ENCODE measurements at regions not wholly inside any gene's neighbourhood (a gene's known extent, or its start where the extent isn't known, plus 50 kb on each side); places are given as distances from the start of the nearest gene placed in this dataset.

DNA sequence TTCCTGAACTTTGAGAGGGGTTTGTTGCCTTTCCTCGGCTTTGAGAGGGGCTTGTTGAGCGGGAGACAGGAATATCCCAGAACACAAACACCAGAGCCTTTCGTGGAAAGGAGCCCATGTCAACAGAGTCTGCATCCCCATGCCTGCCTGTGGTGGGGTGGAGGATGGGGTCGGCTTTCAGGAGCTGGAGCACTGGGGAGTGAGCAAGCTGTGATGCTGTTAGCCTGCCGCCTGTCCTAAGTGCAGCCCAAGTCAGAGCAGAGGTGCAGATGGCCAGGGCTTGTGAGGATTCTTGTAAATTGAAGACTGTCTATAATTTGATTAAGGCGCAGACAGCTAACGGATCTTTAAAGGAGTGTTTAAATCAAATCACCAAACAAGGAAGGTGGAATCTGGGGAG is 103.3 kb upstream of the ANK2 start:
- ChIA-PET POLR2A (ENCODE audit: unreplicated experiment) (interaction anchor here (0.6 kb wide), 1 partner anchor 992 kb away, joined by 3 read pairs; no protein-coding TSS in a partner anchor), CTCF (no interaction called here)
- no peak for DNase-seq
- BruUV-seq (replicated peaks): no TSS peak
- Histone ChIP-seq H3K4me2 (no peak overlapping the region), H3K9me2 (ENCODE audit: insufficient read depth) (no peaks in the 10 kb centered on the region), H3K27ac (no peak overlapping the region), H3K4me3 (no peak overlapping the region), H3F3A (ENCODE audit: insufficient read depth, low read depth) (no peaks in the 10 kb centered on the region), H3K36me3 (ENCODE audit: low read depth) (no peaks in the 10 kb centered on the region), H3K9me3 (ENCODE audit: insufficient read depth, low read depth) (no peaks in the 10 kb centered on the region), H3K4me1 (replicated peaks; ENCODE audit: insufficient read depth) (no peaks in the 10 kb centered on the region), H3K27me3 (ENCODE audit: insufficient read depth, low read depth) (no peaks in the 10 kb centered on the region), H2AFZ (no peak overlapping the region), H4K20me1 (ENCODE audit: insufficient read depth) (no peaks in the 10 kb centered on the region), H3K79me2 (ENCODE audit: low read depth) (no peaks in the 10 kb centered on the region)
- TF ChIP-seq EZH2 (IDR thresholded peaks at IDR 0.05; ENCODE audit: low read depth): no peak
- TF ChIP-seq, protein P1, sequence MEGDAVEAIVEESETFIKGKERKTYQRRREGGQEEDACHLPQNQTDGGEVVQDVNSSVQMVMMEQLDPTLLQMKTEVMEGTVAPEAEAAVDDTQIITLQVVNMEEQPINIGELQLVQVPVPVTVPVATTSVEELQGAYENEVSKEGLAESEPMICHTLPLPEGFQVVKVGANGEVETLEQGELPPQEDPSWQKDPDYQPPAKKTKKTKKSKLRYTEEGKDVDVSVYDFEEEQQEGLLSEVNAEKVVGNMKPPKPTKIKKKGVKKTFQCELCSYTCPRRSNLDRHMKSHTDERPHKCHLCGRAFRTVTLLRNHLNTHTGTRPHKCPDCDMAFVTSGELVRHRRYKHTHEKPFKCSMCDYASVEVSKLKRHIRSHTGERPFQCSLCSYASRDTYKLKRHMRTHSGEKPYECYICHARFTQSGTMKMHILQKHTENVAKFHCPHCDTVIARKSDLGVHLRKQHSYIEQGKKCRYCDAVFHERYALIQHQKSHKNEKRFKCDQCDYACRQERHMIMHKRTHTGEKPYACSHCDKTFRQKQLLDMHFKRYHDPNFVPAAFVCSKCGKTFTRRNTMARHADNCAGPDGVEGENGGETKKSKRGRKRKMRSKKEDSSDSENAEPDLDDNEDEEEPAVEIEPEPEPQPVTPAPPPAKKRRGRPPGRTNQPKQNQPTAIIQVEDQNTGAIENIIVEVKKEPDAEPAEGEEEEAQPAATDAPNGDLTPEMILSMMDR (conservative IDR thresholded peaks at IDR 0.05): no peak
- intact Hi-C loops (cut with micrococcal nuclease; ENCODE audit: unreplicated experiment): loop anchor here (5.0 kb wide), 1 partner anchor 146 kb away; no protein-coding TSS in a partner anchor

DNA sequence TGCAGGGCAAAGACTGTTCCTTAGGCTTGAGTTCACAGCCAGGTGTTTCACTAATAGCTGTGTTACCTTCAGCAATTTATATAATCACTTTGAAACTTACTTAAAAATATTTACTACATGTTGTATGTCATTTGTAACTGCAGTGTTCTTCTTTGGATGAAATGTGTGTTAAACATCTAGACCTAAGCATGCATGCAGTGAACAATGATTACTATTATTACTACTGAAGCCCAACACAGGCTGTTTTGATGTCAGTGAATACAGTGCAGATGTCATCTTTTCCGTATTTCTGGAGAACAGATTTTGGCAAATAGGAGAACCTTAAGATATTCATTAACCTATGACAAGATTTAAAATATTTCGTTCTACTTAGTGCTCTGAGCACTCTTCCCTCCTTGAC is 101.8 kb upstream of the ANK2 start:
- DNase-seq: no peak
- H3K36me3 ChIP-seq (ENCODE audit: low read depth): no peaks in the 10 kb centered on the region
- H2AFZ ChIP-seq: no peak overlapping the region
- BruUV-seq (replicated peaks): no TSS peak
- CTCF ChIA-PET: no interaction called here
- H3K27ac ChIP-seq: no peak overlapping the region
- H3K4me3 ChIP-seq: no peak overlapping the region
- no peaks in the 10 kb centered on the region for H3K9me3 ChIP-seq (ENCODE audit: insufficient read depth, low read depth)
- no peak overlapping the region for H3K4me2 ChIP-seq
- no peaks in the 10 kb centered on the region for H3K4me1 ChIP-seq (replicated peaks; ENCODE audit: insufficient read depth)
- no peaks in the 10 kb centered on the region for H4K20me1 ChIP-seq (ENCODE audit: insufficient read depth)
- intact Hi-C loops (cut with micrococcal nuclease; ENCODE audit: unreplicated experiment): loop anchor here (5.0 kb wide), 1 partner anchor 145 kb away; no protein-coding TSS in a partner anchor
- TF ChIP-seq, protein P1 (conservative IDR thresholded peaks at IDR 0.05): no peak
- no peak for TF ChIP-seq EZH2 (IDR thresholded peaks at IDR 0.05; ENCODE audit: low read depth)
- H3K9me2 ChIP-seq (ENCODE audit: insufficient read depth): no peaks in the 10 kb centered on the region
- no peaks in the 10 kb centered on the region for H3F3A ChIP-seq (ENCODE audit: insufficient read depth, low read depth)
- POLR2A ChIA-PET (ENCODE audit: unreplicated experiment): interaction anchor here (0.6 kb wide), 1 partner anchor 101 kb away, joined by 6 read pairs; no protein-coding TSS in a partner anchor
- no peaks in the 10 kb centered on the region for H3K27me3 ChIP-seq (ENCODE audit: insufficient read depth, low read depth)
- no peaks in the 10 kb centered on the region for H3K79me2 ChIP-seq (ENCODE audit: low read depth)

DNA sequence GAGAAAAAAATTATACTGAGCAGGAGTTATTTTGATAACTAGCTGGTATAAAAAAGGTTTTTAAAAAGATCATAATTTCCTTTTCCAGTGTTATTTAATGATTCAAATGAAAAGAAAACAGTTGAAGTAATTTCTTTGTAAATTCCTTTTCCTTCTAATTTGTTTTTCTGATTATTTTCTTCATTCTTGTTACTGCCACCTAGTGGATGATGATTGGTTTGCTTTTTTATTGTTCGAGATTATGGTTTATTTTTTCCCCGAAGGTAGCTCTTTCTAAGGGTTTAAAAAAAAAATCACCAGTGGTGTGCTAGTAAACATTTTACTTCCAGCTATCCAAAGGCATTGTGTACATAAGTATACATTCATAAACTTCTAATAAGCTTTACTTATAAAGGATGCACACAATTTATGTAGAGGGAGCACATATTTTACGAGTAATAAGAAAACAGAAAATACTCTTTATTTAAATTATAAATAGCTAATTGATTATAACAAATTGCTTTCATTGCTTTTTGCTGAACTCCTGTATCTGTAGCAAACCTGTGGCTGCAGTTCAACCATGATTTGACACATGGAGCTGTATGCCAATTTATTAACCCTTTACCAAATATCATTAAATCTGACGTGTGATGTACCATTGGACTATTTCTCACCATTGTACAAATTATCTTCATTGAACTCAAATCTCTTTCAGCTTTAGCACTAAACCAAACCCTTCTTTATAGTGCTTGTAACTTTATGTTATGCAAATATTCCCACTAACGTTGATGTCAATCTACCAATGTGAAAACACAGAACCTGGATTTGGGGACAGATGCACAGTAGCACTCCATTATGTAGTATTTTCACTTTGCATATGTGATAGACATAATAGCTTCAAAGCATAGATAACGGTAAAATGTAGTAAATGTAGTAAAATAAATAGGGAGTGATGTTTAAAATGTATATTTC is 97.8 kb upstream of the ANK2 start:
- POLR2A ChIA-PET (ENCODE audit: unreplicated experiment): no interaction called here
- TF ChIP-seq, protein P1 (conservative IDR thresholded peaks at IDR 0.05): peak; percentile 64; the same call in 1 of the 2 replicates
- no peak for TF ChIP-seq EZH2 (IDR thresholded peaks at IDR 0.05; ENCODE audit: low read depth)
- CTCF ChIA-PET: interaction anchor here (0.6 to 0.9 kb wide), 4 partner anchors 99 to 319 kb away, joined by 3 to 6 read pairs (median 4); no protein-coding TSS in a partner anchor
- Histone ChIP-seq H3K27ac (no peak overlapping the region), H3K27me3 (ENCODE audit: insufficient read depth, low read depth) (no peaks in the 10 kb centered on the region), H3K4me2 (no peak overlapping the region), H4K20me1 (ENCODE audit: insufficient read depth) (no peaks in the 10 kb centered on the region), H3K79me2 (ENCODE audit: low read depth) (no peaks in the 10 kb centered on the region), H3K9me2 (ENCODE audit: insufficient read depth) (no peaks in the 10 kb centered on the region), H2AFZ (no peak overlapping the region), H3F3A (ENCODE audit: insufficient read depth, low read depth) (no peaks in the 10 kb centered on the region), H3K36me3 (ENCODE audit: low read depth) (no peaks in the 10 kb centered on the region), H3K9me3 (ENCODE audit: insufficient read depth, low read depth) (no peaks in the 10 kb centered on the region), H3K4me1 (replicated peaks; ENCODE audit: insufficient read depth) (no peaks in the 10 kb centered on the region), H3K4me3 (no peak overlapping the region)
- BruUV-seq (replicated peaks): no TSS peak
- no peak for DNase-seq
- intact Hi-C loops (cut with micrococcal nuclease; ENCODE audit: unreplicated experiment): no loop called here
